ENCODE measurements at regions not wholly inside any gene's neighbourhood (a gene's known extent, or its start where the extent isn't known, plus 50 kb on each side); places are given as distances from the start of the nearest gene placed in this dataset.
"Not testable (repeated sequence)": the region's sequence is repeated elsewhere in the genome, so short reads cannot be mapped to it uniquely, and the experiment has no call there.

DNA sequence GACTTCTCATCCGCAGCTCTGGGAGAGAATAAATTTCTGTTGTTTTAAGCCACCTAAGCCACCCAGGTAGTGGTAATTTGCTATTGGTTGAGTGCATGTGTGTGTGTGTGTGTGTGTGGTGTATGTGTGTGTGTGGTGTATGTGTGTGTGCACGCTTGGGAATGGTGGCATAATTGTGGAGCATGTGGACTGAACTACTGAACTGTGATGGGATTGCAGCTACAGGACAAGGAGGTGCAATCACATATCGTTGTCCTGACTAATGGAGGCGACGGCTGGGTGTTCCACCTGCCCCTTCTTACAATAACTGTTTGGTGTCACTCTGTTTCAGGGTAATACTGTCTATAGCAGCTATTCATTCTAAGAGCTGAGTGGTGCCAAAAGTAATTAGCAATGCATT lies 448.7 kb upstream of the PFKP start:
- DNase-seq = no peak

DNA sequence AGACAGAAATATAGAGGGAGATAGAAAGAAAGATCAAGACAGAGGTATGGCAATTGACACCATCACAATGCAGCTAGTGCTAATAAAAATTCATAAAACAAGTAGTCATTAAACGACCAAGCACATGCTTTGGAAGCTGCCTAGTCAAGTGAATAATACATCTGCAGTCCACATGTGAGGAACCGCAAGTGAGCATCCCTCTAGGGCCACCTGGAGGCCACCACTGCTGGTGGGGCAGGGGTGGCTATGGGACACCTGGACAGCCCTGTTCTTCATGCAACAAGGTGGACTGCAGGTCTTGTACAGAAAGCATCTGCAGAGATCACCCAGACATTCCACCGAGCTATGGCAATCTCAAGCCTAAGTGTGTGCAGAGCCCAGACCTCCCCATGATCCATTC lies 451.1 kb upstream of the PFKP start:
- DNase-seq = no peak

DNA sequence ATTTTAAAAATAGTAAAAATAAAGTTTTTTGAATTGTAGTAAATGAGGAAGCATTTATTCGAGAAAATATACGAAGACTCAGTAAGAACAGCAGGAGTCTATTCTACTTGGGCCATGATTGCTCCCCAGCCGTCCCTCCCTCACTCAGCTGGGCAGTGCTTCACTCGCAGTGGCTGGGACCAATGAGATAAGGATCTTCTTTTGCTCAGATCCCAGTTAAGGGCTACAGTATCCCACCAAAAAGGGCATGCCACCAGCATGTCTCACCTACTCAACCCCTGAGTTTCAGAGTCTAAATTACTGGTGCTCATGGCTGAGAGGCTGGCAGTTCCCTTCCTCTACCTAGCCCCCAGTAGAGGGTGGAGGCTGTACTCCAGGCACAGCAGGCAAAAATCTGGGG lies 455.7 kb upstream of the PFKP start:
- DNase-seq = no peak

DNA sequence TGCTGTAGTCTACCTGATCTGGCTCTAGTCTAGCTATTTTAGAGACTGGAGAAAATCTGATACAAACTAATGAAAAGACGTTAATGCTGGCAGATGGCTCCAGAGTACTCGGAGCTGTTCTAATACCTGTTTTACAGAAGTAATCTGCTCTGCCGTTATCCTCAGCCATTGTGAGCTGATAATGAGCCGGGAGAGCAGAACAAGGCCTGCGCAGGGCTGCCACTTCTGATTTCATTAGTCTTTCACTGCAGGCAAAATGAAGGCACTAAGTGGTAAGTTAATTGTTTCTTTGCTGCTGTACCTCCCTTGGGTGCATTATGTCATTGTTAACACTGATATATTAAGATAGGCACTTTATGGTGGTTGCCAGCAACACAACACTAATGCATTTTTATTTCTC lies 456.4 kb upstream of the PFKP start:
- DNase-seq = no peak

DNA sequence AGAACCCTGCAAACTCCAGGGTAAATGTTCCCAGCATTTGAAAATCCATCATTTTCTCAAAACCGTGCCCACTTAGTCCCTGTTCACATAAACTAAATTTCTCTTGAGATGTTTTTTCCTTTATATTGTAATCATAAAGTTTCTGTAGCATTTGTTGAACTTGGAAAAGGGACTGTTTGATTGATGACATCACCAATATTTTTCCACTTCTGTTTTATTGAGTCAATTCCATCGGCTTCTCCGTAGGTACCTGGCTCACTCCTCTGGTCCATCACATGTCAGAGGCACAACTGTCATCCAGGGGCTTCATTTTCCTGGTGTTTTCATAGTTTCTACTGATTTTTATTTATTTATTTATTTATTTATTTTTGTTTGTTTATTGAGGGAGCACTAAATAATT lies 462.5 kb upstream of the PFKP start:
- no peak for DNase-seq

DNA sequence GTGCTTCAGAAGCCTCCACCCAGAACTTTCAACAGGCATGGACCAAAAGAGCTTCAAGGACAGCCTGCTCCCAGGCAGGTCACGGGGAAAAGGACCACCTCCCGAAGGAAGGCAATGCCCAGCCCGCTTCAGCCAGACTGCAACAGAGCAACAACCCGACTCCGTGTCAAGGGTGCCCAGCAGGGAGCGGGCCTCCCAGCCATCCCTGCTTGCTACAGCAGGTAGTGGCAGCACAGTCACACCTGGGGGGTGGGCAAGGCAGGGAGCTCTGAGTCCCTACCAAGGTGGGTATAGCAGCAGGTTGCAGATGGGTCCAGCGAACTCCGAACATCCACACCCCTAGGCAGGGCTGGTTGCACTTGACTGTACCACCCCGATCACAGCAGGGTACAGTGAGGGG lies 467.8 kb upstream of the PFKP start:
- no peak for DNase-seq

DNA sequence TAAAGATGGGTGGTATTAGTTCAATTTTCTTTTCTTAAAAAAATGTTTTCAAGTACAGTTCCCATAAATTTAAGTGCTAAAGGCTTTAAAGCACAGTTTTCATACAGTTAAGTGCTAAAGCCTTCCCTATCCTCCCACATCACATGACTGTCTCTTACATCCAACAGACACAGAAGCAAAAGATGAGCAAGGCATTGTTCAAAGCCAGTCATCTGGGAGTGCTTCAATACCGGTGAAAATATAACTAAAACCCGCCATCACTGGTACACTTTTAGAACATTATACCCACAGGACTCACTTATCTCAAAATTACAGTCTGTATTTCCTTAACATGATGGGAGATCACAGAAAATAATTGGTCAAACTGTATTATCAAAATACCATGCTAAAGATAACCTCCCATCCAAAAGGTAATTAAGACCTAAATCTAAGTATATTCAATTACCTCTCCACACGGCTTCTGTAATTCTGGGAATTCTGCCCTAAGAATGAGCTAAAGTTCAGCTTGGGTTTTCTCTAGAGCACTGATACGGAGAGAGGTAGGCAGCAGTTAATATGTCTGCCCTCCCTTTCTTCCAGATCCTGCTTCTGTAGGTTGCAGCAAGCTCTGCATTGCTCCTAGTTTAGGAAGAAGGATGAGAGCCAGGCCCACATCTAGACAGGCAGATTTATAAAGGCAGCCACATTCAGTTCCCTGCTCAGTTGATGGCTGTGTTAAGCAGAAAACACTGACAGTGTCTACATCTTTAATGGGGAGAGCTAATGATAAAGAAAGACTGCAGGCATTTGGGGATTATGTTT lies 474.8 kb upstream of the PFKP start:
- DNase-seq = no peak

DNA sequence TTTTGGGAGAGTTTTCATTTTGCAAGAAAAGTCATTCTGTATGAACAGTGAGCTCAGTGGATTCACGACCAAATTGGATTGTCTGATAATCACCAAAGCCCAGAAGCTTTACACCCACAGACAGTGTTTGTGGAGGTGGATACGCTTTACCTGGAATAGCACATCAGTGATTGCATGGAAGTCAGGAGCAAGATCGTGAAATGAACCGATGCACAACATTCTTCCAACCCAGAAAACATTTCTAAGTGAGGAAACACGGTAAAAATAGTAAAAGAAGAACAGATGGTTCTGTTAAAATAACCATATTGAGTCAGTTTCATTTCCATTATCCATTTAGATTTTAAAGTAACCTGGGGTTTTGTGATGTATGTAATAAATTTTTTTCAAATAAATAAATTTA lies 478.2 kb upstream of the PFKP start:
- no peak for DNase-seq

DNA sequence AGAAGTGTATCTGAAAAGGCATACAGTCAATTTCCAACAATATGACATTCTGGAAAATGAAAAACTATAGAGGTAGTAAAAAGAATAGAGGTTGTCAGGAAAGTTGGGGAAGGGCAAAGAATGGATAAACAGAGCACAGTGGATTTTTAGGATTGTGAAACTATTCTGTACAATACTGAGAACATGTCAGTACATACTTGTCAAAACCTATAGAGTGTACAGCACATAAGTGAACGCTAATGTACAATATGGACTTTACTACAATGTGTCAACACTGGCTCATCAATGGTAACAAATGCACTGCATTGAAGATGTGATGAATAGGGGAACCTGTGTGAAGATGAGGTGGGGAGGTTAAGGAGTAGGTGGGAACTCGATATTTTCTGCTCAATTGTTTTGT lies 483.0 kb upstream of the PFKP start:
- DNase-seq = no peak

DNA sequence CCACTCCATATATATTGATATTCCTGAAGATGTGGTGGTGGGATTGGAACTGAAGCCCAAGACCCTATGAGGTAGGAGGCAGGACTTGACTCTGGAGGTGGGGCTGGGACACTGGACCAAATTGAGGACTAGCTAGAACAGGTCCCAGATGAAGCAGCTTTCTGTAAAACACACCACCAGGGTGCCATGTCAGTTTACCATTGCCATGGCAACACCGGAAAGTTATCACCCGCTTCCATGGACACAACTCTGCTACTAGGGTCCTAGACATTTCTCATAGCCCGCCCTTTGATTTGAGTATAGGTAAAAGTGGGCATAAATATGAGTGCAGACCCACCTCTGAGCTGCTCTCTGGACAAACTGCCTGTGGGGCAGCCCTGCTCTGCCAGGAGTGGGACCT lies 490.5 kb upstream of the PFKP start:
- DNase-seq = no peak

DNA sequence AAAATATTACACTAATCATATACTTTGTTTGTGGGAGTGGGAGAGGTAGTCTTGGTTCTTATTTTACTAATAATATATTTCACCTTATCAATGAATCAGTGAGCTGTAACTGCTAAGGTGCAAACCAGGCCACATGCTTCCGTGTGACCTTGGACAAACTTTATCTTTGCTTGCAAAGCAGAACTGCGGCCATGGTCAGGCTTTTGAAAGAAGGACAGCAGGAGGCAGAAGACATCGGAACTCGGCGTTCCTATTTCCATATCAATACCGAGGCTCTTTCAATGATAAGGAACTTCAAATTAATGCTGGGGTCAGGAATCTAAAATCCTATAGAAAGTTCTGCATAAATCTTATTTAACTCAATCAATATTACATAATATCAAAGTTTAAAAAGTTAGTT lies 491.9 kb upstream of the PFKP start:
- DNase-seq = no peak

DNA sequence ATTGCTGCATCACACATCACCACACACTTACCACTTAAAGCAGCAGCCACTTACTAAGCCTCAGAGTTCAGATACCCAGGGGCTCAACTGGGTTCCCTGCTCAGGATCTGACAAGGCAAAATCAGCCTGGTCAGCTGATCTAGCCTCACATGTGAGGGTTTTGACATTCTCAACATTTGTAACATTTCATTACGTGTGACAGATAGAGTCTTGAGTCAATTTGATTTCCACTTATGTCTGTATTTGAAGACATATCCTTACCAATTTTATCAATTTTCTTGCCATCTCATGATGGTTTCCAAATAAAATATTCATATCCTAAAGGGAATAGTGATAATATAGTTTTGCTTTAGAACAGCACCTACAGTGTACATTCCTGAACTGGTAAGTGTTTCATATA lies 494.7 kb upstream of the PFKP start:
- DNase-seq = no peak

DNA sequence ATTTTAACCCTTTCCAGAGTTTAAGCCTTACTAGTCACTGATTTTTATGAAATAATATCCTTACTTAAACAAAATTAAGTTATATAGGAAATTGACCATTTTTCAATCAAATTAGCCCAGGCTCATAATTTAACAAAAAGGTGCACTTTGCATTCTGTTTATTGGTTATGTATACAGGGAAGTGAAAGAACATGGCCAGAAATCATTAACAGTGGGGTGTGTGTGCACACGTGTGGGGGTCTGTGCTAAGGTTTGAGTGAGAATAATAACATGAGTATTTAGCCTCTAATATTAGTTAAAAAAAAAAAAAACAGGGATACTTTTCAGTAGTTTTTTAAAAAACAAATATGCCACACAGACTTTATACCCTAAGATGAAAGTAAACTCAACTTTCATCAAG lies 510.5 kb upstream of the PFKP start:
- no peak for DNase-seq

DNA sequence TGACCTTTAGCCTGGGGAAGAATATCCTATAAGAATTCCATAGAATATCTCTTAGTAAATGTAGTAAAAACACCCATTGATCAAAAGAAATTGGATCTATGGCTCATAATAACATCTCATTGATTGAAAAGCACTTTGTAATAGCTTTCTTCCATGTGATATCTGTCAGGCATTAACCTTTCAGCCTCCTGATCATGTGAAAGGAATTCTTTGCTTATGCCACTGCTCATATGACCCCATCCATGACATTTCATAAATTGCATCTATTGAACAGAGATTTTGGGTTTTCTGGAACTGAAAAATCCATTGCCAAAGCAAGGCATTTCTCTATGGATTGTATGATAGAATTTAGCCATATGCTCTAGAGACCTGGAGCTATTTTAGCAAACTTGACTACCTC lies 519.3 kb upstream of the PFKP start:
- DNase-seq = no peak

DNA sequence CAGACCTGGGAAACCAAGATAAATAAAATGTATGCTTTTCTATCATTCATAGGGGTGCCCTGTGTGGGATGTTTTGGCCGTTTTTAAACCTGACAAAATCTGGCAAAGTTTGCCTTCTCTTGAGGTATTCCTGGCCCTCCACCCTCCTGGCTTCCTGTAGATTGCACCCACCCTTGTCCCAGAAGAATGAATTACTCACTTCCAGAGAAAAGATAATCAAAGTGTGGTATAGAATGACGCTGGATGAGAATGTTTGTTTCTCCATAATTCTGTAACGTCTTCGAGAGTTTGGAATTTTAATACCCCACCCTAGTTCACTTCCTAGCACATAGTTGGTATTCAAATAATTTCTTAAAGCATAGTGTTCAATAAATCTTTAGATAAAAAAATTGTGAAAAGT lies 519.7 kb upstream of the PFKP start:
- DNase-seq = no peak

DNA sequence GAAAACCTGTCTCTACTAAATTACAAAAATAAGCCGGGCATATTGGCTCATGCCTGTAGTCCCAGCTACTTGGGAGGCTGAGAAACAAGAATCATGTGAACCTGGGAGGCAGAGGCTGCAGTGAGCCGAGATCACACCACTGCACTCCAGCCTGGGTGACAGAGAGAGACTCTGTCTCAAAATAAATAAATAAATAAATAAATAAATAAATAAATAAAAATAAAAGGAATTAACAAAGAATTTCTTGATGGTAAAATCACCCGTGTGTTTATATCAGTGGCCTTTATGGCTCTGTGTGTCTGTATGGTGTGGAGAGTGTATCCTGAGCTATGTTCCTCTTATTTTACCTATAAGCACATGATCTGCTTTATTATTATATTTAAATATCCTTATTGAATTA lies 520.5 kb upstream of the PFKP start:
- not testable (repeated sequence) for DNase-seq

DNA sequence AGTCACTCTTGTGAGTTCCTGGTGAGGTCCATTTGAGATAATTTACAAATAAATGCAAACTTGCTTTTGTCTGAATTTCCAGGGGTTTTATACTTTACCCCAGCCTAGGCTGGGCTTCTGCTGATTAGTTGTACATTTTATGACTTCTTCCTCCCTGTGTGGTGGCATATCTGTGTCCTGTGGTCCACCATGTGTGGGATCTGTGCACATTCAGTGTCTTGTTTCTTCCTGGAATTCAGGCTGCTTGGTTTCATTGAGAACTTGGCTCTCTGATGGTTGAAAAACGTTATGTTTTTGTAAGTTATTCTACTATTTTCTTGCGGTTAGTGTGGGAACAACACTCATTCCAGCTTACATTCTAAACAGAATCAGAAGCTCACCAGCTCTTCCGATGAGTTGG lies 523.4 kb upstream of the PFKP start:
- no peak for DNase-seq

DNA sequence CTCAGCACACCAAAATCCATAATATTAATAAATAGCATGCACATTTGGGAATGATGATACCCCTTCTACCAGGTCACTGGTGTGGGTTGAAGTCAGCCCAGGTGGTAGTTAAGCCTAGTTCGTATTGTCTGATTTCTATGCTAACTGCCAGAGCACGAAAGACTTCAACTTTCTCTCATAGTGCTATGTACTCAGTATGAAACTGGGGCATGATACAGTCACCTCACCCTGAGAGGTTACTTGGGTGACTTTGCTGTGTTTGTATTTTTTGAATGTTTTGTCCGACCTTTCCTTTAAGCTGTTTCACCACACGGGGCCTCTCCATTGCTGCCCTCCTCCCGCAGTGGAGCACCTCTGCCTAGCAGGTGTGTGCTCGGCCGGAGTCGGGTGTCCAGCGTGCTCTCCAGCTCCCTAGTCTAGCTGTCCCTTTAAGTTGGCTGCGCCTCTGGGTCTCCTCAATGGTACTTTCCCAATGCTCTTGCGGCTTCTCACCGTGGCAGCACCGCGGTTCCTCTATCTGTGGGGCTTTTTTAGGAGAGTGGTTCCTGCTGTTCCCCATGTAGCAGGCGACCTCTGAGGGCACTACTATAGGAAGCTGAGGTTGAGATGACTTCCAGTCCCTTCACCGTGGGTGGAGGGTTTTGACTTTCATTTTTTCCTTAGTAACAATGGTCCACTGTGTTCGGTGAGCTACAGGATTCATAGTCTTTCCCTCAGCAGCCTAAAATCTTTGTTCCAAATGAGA lies 524.0 kb upstream of the PFKP start:
- no peak for DNase-seq

DNA sequence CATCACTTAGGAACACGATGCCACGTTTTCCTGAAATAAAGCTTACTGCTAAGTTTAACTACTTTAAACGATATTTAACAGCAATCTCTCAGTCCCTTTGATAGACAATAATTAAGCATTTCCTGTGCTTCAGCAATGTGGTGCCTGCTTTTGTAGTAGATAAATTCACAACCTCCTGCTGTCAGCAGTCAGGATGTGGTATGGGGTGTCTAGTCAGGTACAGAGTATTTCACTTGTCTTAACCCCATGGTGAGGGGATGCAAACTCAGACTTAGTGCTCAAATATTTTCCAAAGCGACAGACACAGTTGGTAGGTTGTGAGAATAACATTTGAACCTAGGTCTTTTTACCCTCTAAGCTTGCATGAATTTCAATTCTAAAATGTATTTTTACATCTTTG lies 526.2 kb upstream of the PFKP start:
- no peak for DNase-seq

DNA sequence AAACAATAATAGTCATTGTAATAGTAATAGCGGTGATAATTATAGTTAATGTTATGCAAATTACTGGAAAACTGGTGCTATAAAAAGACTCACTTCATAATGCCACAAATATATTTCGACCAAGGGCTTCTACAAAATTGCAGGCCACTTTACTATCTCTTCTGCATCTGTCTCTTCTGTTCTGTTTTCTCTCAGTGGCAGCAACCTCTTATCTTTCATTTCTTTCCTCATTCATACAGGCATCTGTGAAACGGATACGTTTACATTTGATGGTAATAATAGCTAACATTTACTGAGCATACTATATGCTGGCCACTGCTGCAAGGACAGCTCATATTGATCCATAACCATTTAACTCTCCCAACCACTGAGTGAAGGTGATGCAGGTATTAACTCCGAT lies 537.4 kb upstream of the PFKP start:
- no peak for DNase-seq

DNA sequence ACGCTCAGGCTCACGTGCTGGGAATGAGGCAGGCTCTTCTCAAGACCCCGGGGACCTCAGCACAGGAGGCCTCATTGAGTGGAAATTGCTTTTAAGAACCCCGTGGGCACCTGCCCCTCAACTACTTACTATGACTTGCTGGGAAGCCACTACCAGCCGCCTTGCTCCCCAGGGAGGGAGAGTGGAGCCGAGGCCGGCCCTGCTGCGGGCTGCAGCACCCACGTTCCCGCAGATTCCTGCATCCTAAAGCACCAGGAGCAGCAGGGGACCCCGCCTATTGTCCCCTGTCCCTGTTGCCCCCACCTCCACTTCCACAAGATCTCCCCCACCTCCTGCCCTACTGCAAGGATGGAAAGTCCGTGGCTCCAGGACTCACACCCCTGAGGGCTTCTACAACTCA lies 541.6 kb upstream of the PFKP start:
- DNase-seq = no peak

DNA sequence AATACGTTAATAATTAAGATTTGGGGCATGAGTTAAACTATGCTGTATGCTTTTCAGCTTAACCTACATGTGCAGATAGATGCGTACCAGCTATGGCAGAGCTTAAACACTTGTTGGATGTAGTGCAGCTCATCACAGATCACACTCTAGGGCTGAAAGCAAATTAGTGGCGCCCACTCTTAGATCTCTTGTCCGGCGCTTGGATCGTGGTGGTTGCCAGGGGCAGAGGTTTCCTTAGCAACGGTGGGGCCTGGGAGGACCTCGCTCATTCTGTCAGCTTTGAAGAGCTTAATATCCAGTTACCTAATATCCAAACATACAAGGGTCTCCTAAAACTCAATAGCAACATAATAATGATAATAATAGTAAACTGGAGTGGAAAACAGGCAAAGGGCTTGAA lies 548.2 kb upstream of the PFKP start:
- no peak for DNase-seq

DNA sequence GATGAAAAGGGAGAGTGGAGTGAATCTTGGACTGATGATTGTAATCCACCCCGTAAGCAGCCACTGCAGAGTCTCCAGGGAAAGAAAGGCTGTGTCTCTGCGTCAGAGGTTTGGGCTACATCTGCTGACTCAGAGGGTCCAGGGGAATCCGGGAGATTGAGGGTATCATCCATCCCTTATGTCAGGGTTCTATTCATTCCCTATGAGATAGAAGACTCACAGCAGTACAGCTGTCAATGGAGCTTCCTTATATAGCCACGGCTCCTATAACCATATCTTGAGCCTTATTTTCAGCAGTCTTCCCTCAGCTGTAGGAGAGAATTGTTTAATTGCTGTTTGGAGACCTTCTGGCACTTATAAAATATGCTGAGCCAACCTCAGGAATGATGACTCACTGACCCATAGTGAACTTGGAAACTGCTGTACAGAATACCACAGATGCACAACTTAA lies 558.2 kb upstream of the PFKP start:
- DNase-seq = no peak

DNA sequence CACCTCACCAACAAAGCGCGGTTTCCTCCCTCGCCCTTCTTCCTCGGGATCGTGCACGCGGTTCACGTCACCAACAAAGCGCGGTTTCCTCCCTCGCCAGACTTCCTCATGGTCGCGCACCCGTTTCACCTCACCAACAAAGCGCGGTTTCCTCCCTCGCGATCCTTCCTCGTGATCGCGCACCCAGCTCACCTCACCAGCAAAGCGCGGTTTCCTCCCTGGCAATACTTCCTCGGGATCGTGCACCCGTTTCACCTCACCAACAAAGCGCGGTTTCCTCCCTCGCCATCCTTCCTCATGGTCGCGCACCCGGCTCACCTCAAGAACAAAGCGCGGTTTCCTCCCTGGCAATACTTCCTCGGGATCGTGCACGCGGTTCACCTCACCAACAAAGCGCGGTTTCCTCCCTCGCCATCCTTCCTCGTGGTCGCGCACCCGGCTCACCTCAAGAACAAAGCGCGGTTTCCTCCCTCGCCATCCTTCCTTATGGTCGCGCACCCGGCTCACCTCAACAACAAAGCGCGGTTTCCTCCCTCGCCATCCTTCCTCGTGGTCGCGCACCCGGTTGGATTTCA lies 565.9 kb upstream of the PFKP start:
- DNase-seq = not testable (repeated sequence)
